ENCODE measurements at regions not wholly inside any gene's neighbourhood (a gene's known extent, or its start where the extent isn't known, plus 50 kb on each side); places are given as distances from the start of the nearest gene placed in this dataset.

DNA sequence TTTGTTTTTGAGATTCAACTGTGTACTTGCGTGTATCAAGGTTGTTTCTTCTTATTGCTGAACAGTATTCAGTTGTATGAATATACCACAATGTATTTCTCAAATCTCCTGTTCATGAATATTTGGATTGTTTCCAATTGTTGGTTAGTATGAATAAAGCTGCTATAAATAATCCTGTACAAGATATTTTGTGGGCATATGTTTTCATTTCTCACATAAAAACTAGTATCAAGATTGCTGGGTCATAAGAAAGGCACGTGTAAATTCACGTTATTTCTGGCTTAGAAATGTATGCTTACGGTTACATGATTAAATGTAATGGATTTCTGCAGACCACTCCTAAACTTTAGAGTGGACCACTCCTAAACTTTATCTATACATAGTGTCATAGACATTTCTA lies 96.6 kb downstream of the BTBD3 start:
- no peak for ATAC-seq
- H3K4me3 ChIP-seq: no peak overlapping the region
- no TSS peak for BruUV-seq (replicated peaks)
- H3K36me3 ChIP-seq (ENCODE audit: control insufficient read depth, insufficient read depth, low read length): no peaks in the 10 kb centered on the region
- H3K9me1 ChIP-seq (ENCODE audit: control insufficient read depth, insufficient read depth, low read length): no peaks in the 10 kb centered on the region
- ChIA-PET CTCF (ENCODE audit: low intra/inter-chr PET ratio) (no interaction called here), POLR2A (no interaction called here)
- in situ Hi-C loops (cut with MboI) (no loop called here), intact Hi-C loops (cut with micrococcal nuclease) (loop anchor here (5.0 kb wide), 1 partner anchor 1093 kb away; no protein-coding TSS in a partner anchor)
- no peaks in the 10 kb centered on the region for H3K9me3 ChIP-seq (replicated peaks; ENCODE audit: control insufficient read depth, insufficient read depth, low read depth, low read length)
- no peaks in the 10 kb centered on the region for H3K79me2 ChIP-seq (ENCODE audit: control insufficient read depth, insufficient read depth, low read length)
- H3K27me3 ChIP-seq (ENCODE audit: control insufficient read depth in 2 of 2, insufficient read depth in 2 of 2, low read length in 2 of 2): no peaks in the 10 kb centered on the region
- no peaks in the 10 kb centered on the region for H4K20me1 ChIP-seq (replicated peaks; ENCODE audit: control insufficient read depth, insufficient read depth, low read length)
- H3K27ac ChIP-seq (ENCODE audit: extremely low read depth, low read depth, low read length): no peak overlapping the region
- no peak for DNase-seq (ENCODE audit: extremely low read depth in 1 of 4, low spot score in 3 of 4)
- H3K4me2 ChIP-seq (ENCODE audit: insufficient read depth, low read length): no peak overlapping the region
- no peak overlapping the region for H3K9ac ChIP-seq (ENCODE audit: insufficient read depth in 1 of 2, low read depth in 2 of 2, low read length in 2 of 2)
- FAIRE-seq: no peak
- H3K4me1 ChIP-seq (replicated peaks in 1 of 2; ENCODE audit: control insufficient read depth in 2 of 2, insufficient read depth in 2 of 2, low read length in 2 of 2): no peaks in the 10 kb centered on the region
- 0% methylated on average over 4 of the region's 4 CpGs for whole genome bisulfite sequencing (ENCODE audit: insufficient coverage, low coverage, missing lambda C conversion rate)
- H2AFZ ChIP-seq (ENCODE audit: low read depth, low read length): no peak overlapping the region
- TF ChIP-seq NBN (IDR thresholded peaks at IDR 0.05; ENCODE audit: low read depth) (no peak), GABPA (tag; conservative IDR thresholded peaks at IDR 0.05; ENCODE audit: low read depth) (no peak), ADNP (tag; IDR thresholded peaks at IDR 0.05) (no peak), MCM3 (IDR thresholded peaks at IDR 0.05) (no peak), SAFB2 (IDR thresholded peaks at IDR 0.05; ENCODE audit: borderline replicate concordance, low read depth, low read length, severe bottlenecking) (no peak), TOE1 (IDR thresholded peaks at IDR 0.05; ENCODE audit: borderline replicate concordance) (no peak), TOE1 (CRISPR knock-in tag; IDR thresholded peaks at IDR 0.05; ENCODE audit: borderline replicate concordance, low read depth) (no peak), ESRRA (IDR thresholded peaks at IDR 0.05; ENCODE audit: borderline replicate concordance, low read depth) (no peak), HOXB6 (CRISPR knock-in tag; IDR thresholded peaks at IDR 0.05; ENCODE audit: borderline replicate concordance) (no peak), MTA1 (IDR thresholded peaks at IDR 0.05; ENCODE audit: borderline replicate concordance) (no peak), SREBF2 (CRISPR knock-in tag; IDR thresholded peaks at IDR 0.05) (no peak), YY1 (IDR thresholded peaks at IDR 0.05; ENCODE audit: borderline replicate concordance in 1 of 3, control insufficient read depth in 1 of 3, extremely low read depth in 1 of 3, insufficient read depth in 3 of 3, insufficient read length in 1 of 3, insufficient replicate concordance in 2 of 3, low read depth in 1 of 3, low read length in 2 of 3) (no peak), THRB (CRISPR knock-in tag; conservative IDR thresholded peaks at IDR 0.05) (no peak), CHCHD3 (CRISPR knock-in tag; IDR thresholded peaks at IDR 0.05) (no peak), RAD51 (IDR thresholded peaks at IDR 0.05; ENCODE audit: borderline replicate concordance, low read depth) (no peak), ZNF76 (CRISPR knock-in tag; IDR thresholded peaks at IDR 0.05; ENCODE audit: borderline replicate concordance) (no peak), SMAD1 (IDR thresholded peaks at IDR 0.05; ENCODE audit: low read depth, low read length, partially characterized antibody) (no peak), ZNF655 (CRISPR knock-in tag; IDR thresholded peaks at IDR 0.05) (no peak)
- TF ChIP-seq, protein P1, sequence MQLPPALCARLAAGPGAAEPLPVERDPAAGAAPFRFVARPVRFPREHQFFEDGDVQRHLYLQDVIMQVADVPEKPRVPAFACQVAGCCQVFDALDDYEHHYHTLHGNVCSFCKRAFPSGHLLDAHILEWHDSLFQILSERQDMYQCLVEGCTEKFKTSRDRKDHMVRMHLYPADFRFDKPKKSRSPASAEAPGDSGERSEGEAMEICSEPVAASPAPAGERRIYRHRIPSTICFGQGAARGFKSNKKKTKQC (CRISPR knock-in tag; IDR thresholded peaks at IDR 0.05): no peak
- TF ChIP-seq, protein P2, sequence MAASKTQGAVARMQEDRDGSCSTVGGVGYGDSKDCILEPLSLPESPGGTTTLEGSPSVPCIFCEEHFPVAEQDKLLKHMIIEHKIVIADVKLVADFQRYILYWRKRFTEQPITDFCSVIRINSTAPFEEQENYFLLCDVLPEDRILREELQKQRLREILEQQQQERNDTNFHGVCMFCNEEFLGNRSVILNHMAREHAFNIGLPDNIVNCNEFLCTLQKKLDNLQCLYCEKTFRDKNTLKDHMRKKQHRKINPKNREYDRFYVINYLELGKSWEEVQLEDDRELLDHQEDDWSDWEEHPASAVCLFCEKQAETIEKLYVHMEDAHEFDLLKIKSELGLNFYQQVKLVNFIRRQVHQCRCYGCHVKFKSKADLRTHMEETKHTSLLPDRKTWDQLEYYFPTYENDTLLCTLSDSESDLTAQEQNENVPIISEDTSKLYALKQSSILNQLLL (CRISPR knock-in tag; IDR thresholded peaks at IDR 0.05; ENCODE audit: borderline replicate concordance): no peak
